GM19025 (cell line): ENCODE measurements at regions not wholly inside any gene's neighbourhood (a gene's known extent, or its start where the extent isn't known, plus 50 kb on each side); places are given as distances from the start of the nearest gene placed in this dataset.

Experiments
- ATAC-seq: cut with Tn5 transposase; IDR thresholded peaks from one replicate; pipeline ENCODE4 v1.9.1; 2021; ENCODE audit warnings: mild to moderate bottlenecking, low read depth, moderate library complexity; ENCODE audit not compliant: unreplicated experiment

GRCh38 chr19:28500982-28501630 lies 711.8 kb downstream of the UQCRFS1 start:
- ATAC-seq, result no peak

- no peak for ATAC-seq
Observed at GRCh38 chr19:28500296-28500695, 712.7 kb downstream of the UQCRFS1 start.

GRCh38 chr19:28498404-28498976 lies 714.5 kb downstream of the UQCRFS1 start:
- ATAC-seq, result no peak

- ATAC-seq, result no peak
Observed at GRCh38 chr19:28497887-28498286, 715.1 kb downstream of the UQCRFS1 start.

- ATAC-seq, result no peak
Observed at GRCh38 chr19:28497137-28497536, 715.8 kb downstream of the UQCRFS1 start.

- no peak for ATAC-seq
Observed at GRCh38 chr19:28495046-28495445, 717.9 kb downstream of the UQCRFS1 start.

- ATAC-seq, result no peak
Observed at GRCh38 chr19:28494461-28494860, 718.5 kb downstream of the UQCRFS1 start.

GRCh38 chr19:28493884-28494283 lies 719.1 kb downstream of the UQCRFS1 start:
- no peak for ATAC-seq

GRCh38 chr19:28492621-28493020 lies 720.3 kb downstream of the UQCRFS1 start:
- no peak for ATAC-seq

GRCh38 chr19:28492201-28492600 lies 720.8 kb downstream of the UQCRFS1 start:
- ATAC-seq, result no peak

GRCh38 chr19:28489776-28490175 lies 723.2 kb downstream of the UQCRFS1 start:
- ATAC-seq, result no peak

- no peak for ATAC-seq
Observed at GRCh38 chr19:28489126-28489660, 723.8 kb downstream of the UQCRFS1 start.

- ATAC-seq, result no peak
Observed at GRCh38 chr19:28487999-28488398, 725.0 kb downstream of the UQCRFS1 start.

- ATAC-seq, result no peak
Observed at GRCh38 chr19:28486926-28487325, 726.0 kb downstream of the UQCRFS1 start.

GRCh38 chr19:28486473-28486872 lies 726.5 kb downstream of the UQCRFS1 start:
- no peak for ATAC-seq

GRCh38 chr19:28485292-28485691 lies 727.7 kb downstream of the UQCRFS1 start:
- no peak for ATAC-seq

- ATAC-seq, result no peak
Observed at GRCh38 chr19:28483197-28483596, 729.8 kb downstream of the UQCRFS1 start.

GRCh38 chr19:28482221-28482620 lies 730.7 kb downstream of the UQCRFS1 start:
- ATAC-seq, result no peak

GRCh38 chr19:28481674-28482073 lies 731.3 kb downstream of the UQCRFS1 start:
- ATAC-seq, result no peak

- ATAC-seq, result no peak
Observed at GRCh38 chr19:28475525-28475924, 737.4 kb downstream of the UQCRFS1 start.

GRCh38 chr19:28472843-28473242 lies 740.1 kb downstream of the UQCRFS1 start:
- no peak for ATAC-seq
